NCI-H2107 (cell line): ENCODE measurements at regions not wholly inside any gene's neighbourhood (a gene's known extent, or its start where the extent isn't known, plus 50 kb on each side); places are given as distances from the start of the nearest gene placed in this dataset.

Source experiments
- DNase-seq: peaks from one replicate; lab custom pipeline; 2025; lab: John Stamatoyannopoulos, UW

- DNase-seq: no peak
Measured at GRCh38 chr5:68379275-68380036, 163.9 kb downstream of the PIK3R1 start.

GRCh38 chr5:68380078-68380477 lies 164.5 kb downstream of the PIK3R1 start:
- DNase-seq: no peak

- no peak for DNase-seq
Measured at GRCh38 chr5:68381060-68381459, 165.5 kb downstream of the PIK3R1 start.

- DNase-seq: no peak
Measured at GRCh38 chr5:68381909-68382308, 166.4 kb downstream of the PIK3R1 start.

GRCh38 chr5:68382640-68383039 lies 167.1 kb downstream of the PIK3R1 start:
- DNase-seq: no peak

- no peak for DNase-seq
Measured at GRCh38 chr5:68383888-68384310, 168.3 kb downstream of the PIK3R1 start.

GRCh38 chr5:68384936-68385594 lies 169.5 kb downstream of the PIK3R1 start:
- no peak for DNase-seq

- DNase-seq: no peak
Measured at GRCh38 chr5:68385936-68386335, 170.4 kb downstream of the PIK3R1 start.

GRCh38 chr5:68387074-68387796 lies 171.7 kb downstream of the PIK3R1 start:
- DNase-seq: no peak

- DNase-seq: no peak
Measured at GRCh38 chr5:68389618-68390017, 174.1 kb downstream of the PIK3R1 start.

GRCh38 chr5:68392617-68393016 lies 177.1 kb downstream of the PIK3R1 start:
- no peak for DNase-seq

- no peak for DNase-seq
Measured at GRCh38 chr5:68395302-68395701, 179.7 kb downstream of the PIK3R1 start.

- DNase-seq: no peak
Measured at GRCh38 chr5:68395926-68396511, 180.5 kb downstream of the PIK3R1 start.

GRCh38 chr5:68396722-68397121 lies 181.2 kb downstream of the PIK3R1 start:
- no peak for DNase-seq

GRCh38 chr5:68398146-68398812 lies 182.7 kb downstream of the PIK3R1 start:
- no peak for DNase-seq

- no peak for DNase-seq
Measured at GRCh38 chr5:68403301-68403700, 187.7 kb downstream of the PIK3R1 start.

GRCh38 chr5:68404246-68404645 lies 188.7 kb downstream of the PIK3R1 start:
- DNase-seq: no peak

- no peak for DNase-seq
Measured at GRCh38 chr5:68405026-68405684, 189.6 kb downstream of the PIK3R1 start.

- DNase-seq: no peak
Measured at GRCh38 chr5:68405784-68406743, 190.5 kb downstream of the PIK3R1 start.

GRCh38 chr5:68406767-68407241 lies 191.2 kb downstream of the PIK3R1 start:
- DNase-seq: no peak
